GM12872 (cell line): ENCODE measurements at regions not wholly inside any gene's neighbourhood (a gene's known extent, or its start where the extent isn't known, plus 50 kb on each side); places are given as distances from the start of the nearest gene placed in this dataset.

Source experiments
- CTCF ChIP-seq: IDR thresholded peaks from 3 replicates; pipeline ENCODE4 v1.5.1; 2011; ENCODE audit warnings: low read depth, mild to moderate bottlenecking, low read length, moderate library complexity; ENCODE audit not compliant: insufficient read depth

GRCh38 chr4:59054086-59054485 lies 1943.9 kb upstream of the IGFBP7 start:
- TF ChIP-seq CTCF, result no peak

GRCh38 chr4:59057804-59058203 lies 1947.6 kb upstream of the IGFBP7 start:
- no peak for TF ChIP-seq CTCF

- TF ChIP-seq CTCF, result no peak
These were observed 1948.4 kb upstream of the IGFBP7 start for GRCh38 chr4:59058543-59058942.

- no peak for TF ChIP-seq CTCF
These were observed 1950.0 kb upstream of the IGFBP7 start for GRCh38 chr4:59060002-59060846.

GRCh38 chr4:59060895-59061294 lies 1950.7 kb upstream of the IGFBP7 start:
- TF ChIP-seq CTCF, result no peak

- no peak for TF ChIP-seq CTCF
These were observed 1953.0 kb upstream of the IGFBP7 start for GRCh38 chr4:59063015-59063720.

- no peak for TF ChIP-seq CTCF
These were observed 1958.7 kb upstream of the IGFBP7 start for GRCh38 chr4:59068722-59069418.
